ENCODE measurements at regions not wholly inside any gene's neighbourhood (a gene's known extent, or its start where the extent isn't known, plus 50 kb on each side); places are given as distances from the start of the nearest gene placed in this dataset.

GRCh38 chr1:36636206-36636605, 153.5 kb upstream of the CSF3R start:
- TF ChIP-seq CTCF (IDR thresholded peaks at IDR 0.05) (no peak), RAD21 (conservative IDR thresholded peaks at IDR 0.05 in 1 of 2, IDR thresholded peaks at IDR 0.05 in 1 of 2) (no peak), ESRRA (IDR thresholded peaks at IDR 0.05; ENCODE audit: borderline replicate concordance, low read length) (no peak), SMC3 (IDR thresholded peaks at IDR 0.05) (no peak)

Measured in A549 (cell line).